ENCODE measurements at regions not wholly inside any gene's neighbourhood (a gene's known extent, or its start where the extent isn't known, plus 50 kb on each side); places are given as distances from the start of the nearest gene placed in this dataset.

- Histone ChIP-seq H3K79me2 (ENCODE audit: insufficient read depth, low read length) (no peaks in the 10 kb centered on the region), H3K27ac (ENCODE audit: low read depth, low read length) (no peak overlapping the region), H3K27me3 (ENCODE audit: low read length) (no peaks in the 10 kb centered on the region), H3K36me3 (ENCODE audit: low read length) (no peaks in the 10 kb centered on the region), H3K9me3 (ENCODE audit: insufficient read depth, low read length) (no peaks in the 10 kb centered on the region), H3K4me3 (ENCODE audit: insufficient read depth, low read length, poor library complexity, severe bottlenecking) (no peak overlapping the region), H2AFZ (ENCODE audit: low read depth, low read length, severe bottlenecking) (no peak overlapping the region), H3K4me2 (ENCODE audit: low read depth, low read length, poor library complexity, severe bottlenecking) (no peak overlapping the region), H3K9me2 (replicated peaks; ENCODE audit: insufficient read depth, low read length) (no peaks in the 10 kb centered on the region), H4K20me1 (ENCODE audit: low read depth, low read length) (no peaks in the 10 kb centered on the region), H3F3A (ENCODE audit: insufficient read depth) (no peaks in the 10 kb centered on the region), H3K9ac (ENCODE audit: low read length) (no peak overlapping the region)
- TF ChIP-seq CTCF (IDR thresholded peaks at IDR 0.05; ENCODE audit: insufficient read depth, low read length, poor library complexity, severe bottlenecking) (no peak), EZH2phosphoT487 (conservative IDR thresholded peaks at IDR 0.05; ENCODE audit: low read length) (no peak)
Observed at GRCh38 chr16:6122401-6122800, 1024.8 kb upstream of the EEF2KMT start.

- no peaks in the 10 kb centered on the region for H3K9me2 ChIP-seq (replicated peaks; ENCODE audit: insufficient read depth, low read length)
- H3K9ac ChIP-seq (ENCODE audit: low read length): no peak overlapping the region
- no peak overlapping the region for H2AFZ ChIP-seq (ENCODE audit: low read depth, low read length, severe bottlenecking)
- H4K20me1 ChIP-seq (ENCODE audit: low read depth, low read length): no peaks in the 10 kb centered on the region
- H3K36me3 ChIP-seq (ENCODE audit: low read length): no peaks in the 10 kb centered on the region
- no peak for TF ChIP-seq CTCF (IDR thresholded peaks at IDR 0.05; ENCODE audit: insufficient read depth, low read length, poor library complexity, severe bottlenecking)
- TF ChIP-seq EZH2phosphoT487 (conservative IDR thresholded peaks at IDR 0.05; ENCODE audit: low read length): no peak
- H3K4me2 ChIP-seq (ENCODE audit: low read depth, low read length, poor library complexity, severe bottlenecking): no peak overlapping the region
- H3K79me2 ChIP-seq (ENCODE audit: insufficient read depth, low read length): no peaks in the 10 kb centered on the region
- H3K27ac ChIP-seq (ENCODE audit: low read depth, low read length): no peak overlapping the region
- H3F3A ChIP-seq (ENCODE audit: insufficient read depth): no peaks in the 10 kb centered on the region
- H3K27me3 ChIP-seq (ENCODE audit: low read length): no peaks in the 10 kb centered on the region
- H3K9me3 ChIP-seq (ENCODE audit: insufficient read depth, low read length): no peaks in the 10 kb centered on the region
- no peak overlapping the region for H3K4me3 ChIP-seq (ENCODE audit: insufficient read depth, low read length, poor library complexity, severe bottlenecking)
Observed at GRCh38 chr16:6114691-6115090, 1017.1 kb upstream of the EEF2KMT start.

GRCh38 chr16:6113749-6114148 is 1016.2 kb upstream of the EEF2KMT start:
- no peaks in the 10 kb centered on the region for H3K36me3 ChIP-seq (ENCODE audit: low read length)
- H3K9me2 ChIP-seq (replicated peaks; ENCODE audit: insufficient read depth, low read length): no peaks in the 10 kb centered on the region
- H3K9me3 ChIP-seq (ENCODE audit: insufficient read depth, low read length): no peaks in the 10 kb centered on the region
- no peak overlapping the region for H2AFZ ChIP-seq (ENCODE audit: low read depth, low read length, severe bottlenecking)
- H3K4me3 ChIP-seq (ENCODE audit: insufficient read depth, low read length, poor library complexity, severe bottlenecking): no peak overlapping the region
- H3K79me2 ChIP-seq (ENCODE audit: insufficient read depth, low read length): no peaks in the 10 kb centered on the region
- H3K27me3 ChIP-seq (ENCODE audit: low read length): no peaks in the 10 kb centered on the region
- H3F3A ChIP-seq (ENCODE audit: insufficient read depth): no peaks in the 10 kb centered on the region
- no peaks in the 10 kb centered on the region for H4K20me1 ChIP-seq (ENCODE audit: low read depth, low read length)
- H3K9ac ChIP-seq (ENCODE audit: low read length): no peak overlapping the region
- H3K27ac ChIP-seq (ENCODE audit: low read depth, low read length): no peak overlapping the region
- no peak overlapping the region for H3K4me2 ChIP-seq (ENCODE audit: low read depth, low read length, poor library complexity, severe bottlenecking)
- TF ChIP-seq CTCF (IDR thresholded peaks at IDR 0.05; ENCODE audit: insufficient read depth, low read length, poor library complexity, severe bottlenecking) (no peak), EZH2phosphoT487 (conservative IDR thresholded peaks at IDR 0.05; ENCODE audit: low read length) (no peak)

Data from SU-DHL-6 (cell line).